Suppressor macrophage treated with lipopolysaccharide for 1 hour (primary cell): ENCODE measurements at regions not wholly inside any gene's neighbourhood (a gene's known extent, or its start where the extent isn't known, plus 50 kb on each side); places are given as distances from the start of the nearest gene placed in this dataset.

Experiments used
- DNase-seq, 3 donors: peaks; one replicate each; pipeline ENCODE4 v3.0.0-alpha.2; 2020 to 2022

DNA sequence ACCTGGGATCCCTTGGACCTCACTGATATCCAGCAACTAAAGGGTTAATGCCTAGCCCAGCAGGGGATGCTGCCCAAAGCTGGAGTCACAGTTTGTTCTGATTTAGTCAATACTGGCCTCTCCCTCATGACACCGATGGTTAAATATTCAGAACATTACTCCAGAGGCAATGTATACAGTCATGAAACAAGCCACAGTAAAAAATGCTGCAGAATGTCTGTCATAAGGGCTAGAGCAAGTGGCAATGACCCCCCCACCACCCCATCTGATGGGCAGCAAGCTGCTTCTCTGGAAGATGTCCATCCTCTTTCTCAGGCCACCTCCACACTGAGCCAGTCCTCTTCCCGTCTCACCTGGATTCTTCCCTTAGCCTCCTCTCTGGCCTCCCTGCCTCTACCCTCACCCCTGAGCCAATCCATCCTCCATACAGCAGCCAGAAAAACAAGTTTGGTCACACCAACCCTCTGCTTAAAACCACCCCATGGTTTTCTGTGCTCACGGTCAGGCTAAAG lies 99.0 kb upstream of the KCNG1 start:
- no peak for DNase-seq

DNA sequence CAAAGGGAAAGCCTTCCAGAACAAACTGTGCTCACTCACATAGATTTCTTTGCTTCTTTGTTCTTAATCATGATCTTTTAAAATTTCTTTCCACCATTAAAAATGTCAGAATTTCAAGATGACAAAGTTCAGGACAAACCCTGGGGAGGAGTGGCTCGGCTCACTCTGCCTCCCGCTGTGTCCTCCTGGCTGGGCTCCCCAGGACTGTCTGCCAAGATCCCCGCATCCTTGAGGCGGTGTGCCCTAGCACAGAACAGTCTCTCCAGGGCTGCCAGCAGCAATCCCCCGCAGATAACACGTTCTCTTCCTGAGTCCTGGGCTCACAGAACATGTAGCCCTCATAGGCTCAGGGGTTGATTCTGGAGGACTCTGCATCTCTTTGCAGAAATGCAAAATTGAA lies 98.4 kb upstream of the KCNG1 start:
- DNase-seq = no peak

GRCh38 chr20:51120868-51121267 lies 98.0 kb upstream of the KCNG1 start:
- no peak for DNase-seq

DNA sequence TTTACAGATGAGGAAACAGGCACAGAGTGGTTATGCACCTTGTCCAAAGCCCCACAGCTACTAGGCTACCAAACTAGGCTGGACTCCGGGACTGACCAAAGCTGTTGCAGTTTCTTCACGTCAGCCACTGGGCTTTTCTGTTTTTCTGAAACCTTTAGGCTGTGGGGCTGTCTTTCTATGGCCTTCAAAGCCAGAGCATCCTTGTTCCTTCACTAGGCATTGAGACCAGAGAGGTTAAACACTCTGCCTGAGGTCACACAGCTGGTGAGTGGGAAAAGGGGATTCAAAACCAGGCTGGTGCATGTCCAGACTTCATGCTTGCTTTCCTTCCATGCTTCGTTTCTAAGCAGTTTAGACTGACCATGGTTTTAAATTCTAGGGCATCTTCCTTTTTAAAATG lies 97.5 kb upstream of the KCNG1 start:
- DNase-seq = no peak

GRCh38 chr20:51119914-51120313 lies 97.0 kb upstream of the KCNG1 start:
- no peak for DNase-seq

DNA sequence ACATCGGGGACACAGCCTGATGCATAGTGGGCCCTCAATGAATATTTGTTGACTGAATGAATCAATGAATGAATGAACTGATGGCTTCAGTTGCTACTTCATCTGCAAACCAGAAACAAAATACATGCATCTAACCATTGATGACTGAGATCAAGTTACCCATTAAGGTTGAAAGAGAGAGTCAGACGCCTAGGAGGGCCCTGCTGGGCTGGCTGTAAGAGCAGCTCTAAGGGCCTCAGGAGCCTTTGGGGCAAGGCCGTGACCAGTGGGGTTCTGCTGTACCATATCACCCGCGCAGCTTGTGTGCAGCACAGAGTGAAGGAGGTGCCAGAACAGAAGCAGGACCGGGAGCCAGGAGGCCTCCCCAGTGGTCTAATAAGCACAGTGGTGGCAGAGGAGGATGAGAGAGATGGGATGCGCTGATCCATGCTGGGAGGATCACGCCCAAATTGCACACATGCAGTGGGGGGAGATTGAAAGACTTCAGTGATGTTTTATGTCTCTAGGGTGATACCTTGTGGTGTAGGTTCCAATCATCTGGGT lies 96.1 kb upstream of the KCNG1 start:
- DNase-seq = no peak

- DNase-seq = no peak
Measured at GRCh38 chr20:51118216-51118615, 95.3 kb upstream of the KCNG1 start.

DNA sequence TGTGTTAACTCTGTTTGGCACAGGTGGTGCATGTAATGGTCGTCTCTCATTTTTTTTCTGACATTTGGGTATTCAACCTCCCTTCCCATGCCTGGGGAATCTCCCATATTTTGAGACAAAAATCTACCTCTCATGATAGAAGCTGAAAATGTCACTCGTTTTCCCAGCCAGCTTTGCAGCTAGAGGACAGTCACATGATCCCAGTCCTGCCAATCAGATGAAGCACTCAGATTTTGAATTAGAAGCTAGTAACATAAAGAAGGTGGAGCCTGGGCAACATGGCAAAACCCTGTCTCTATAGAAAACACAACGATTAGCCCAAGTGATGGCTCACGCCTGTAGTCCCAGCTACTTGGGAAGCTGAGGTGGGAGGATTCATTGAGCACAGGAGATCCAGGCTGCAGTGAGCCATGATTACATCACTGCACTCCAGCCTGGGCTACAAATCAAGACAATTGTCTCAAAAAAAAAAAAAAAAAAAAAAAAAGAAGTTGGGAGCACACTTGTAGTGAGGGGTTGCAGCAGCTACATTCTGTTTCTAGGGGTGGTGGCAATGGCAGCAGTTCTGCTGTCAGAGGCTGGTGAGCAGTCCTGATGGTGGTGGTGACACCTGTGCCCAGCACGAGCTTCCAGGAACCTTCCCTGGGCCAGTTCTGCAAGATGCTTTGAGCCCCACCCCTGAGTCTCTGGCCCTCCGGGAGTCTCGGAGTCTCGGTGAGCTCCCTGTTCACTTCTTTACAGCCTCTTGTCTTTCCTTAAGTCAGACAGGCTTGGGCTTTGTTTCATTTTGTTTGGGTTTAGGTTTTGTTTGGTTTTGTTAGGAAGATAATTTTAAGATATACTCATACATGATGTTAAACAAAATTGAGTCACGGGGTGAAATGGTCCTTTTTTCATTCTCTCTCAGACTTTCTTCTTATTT lies 94.1 kb upstream of the KCNG1 start:
- no peak for DNase-seq

DNA sequence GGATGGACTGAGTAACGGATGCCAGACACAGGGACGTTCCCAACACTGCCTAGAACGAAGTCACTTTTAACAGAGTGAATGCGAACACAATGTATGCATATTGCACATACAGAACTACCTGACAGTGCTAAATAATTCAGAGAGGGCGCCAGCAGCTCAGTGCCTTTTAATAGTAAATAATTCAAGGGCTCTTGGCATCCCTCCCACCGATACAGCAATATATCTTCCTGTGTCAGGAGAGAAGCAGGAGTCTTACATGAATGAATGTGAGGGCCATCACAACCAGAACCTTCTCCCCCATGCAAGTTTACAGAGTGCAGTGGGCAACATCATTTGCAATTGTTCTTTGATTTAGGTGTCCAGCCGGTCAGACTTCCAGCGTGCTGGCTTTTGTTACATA lies 88.4 kb upstream of the KCNG1 start:
- DNase-seq = no peak

DNA sequence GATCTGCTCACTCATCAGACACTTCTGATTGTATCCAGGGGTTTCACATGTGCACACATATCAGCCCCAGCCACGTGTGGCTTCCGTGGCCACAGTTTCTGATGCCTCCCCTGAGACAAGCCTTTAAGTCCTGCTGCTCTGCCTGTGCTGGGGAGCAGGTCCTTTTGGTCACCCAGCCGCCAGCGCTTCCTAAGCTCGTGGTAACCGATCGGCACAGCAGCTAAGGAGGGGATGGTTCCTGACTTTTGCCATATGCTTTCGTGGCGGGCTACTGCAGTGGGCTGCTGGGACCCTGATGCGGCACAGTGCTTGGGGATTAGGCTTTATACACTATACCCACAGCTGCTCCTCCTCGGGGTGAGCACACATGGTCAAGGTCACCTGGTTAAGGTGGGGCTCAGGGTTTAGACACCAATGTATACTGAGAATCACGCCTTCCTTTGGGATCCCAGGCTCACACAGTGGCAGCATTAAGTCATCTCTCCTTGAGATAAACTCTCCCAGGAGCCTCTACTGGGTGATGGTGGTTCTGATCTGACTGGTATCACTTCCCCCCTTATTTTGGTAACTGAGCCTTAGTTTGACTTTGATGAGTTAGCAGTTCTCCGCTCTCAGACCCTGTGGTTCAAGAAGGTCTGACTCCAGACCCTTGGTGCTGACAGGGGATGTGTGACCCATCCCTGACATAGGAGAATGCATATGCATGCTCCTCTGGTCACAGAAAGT lies 85.9 kb upstream of the KCNG1 start:
- no peak for DNase-seq

- no peak for DNase-seq
Measured at GRCh38 chr20:51106011-51106410, 83.1 kb upstream of the KCNG1 start.

GRCh38 chr20:51104960-51105920 lies 82.3 kb upstream of the KCNG1 start:
- no peak for DNase-seq

DNA sequence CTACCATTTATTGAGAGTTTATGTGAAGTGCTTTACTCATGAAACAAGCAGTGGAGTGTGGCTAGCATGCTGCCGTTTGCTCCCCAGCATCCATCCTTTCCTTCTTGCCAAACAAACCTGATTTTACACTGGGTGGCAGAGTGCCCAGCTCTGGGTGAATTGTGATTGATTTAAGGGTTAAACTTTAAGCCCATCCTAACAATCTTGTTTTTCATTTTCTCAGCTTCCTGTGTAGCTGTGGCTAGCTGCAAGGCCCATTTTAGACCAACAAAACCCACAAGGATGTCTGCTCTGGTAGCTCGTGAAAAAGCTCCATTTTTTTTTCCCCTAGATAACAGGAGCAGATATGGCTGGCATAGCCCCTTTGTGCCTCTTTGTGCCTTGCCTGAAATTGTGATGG lies 77.7 kb upstream of the KCNG1 start:
- DNase-seq = no peak

DNA sequence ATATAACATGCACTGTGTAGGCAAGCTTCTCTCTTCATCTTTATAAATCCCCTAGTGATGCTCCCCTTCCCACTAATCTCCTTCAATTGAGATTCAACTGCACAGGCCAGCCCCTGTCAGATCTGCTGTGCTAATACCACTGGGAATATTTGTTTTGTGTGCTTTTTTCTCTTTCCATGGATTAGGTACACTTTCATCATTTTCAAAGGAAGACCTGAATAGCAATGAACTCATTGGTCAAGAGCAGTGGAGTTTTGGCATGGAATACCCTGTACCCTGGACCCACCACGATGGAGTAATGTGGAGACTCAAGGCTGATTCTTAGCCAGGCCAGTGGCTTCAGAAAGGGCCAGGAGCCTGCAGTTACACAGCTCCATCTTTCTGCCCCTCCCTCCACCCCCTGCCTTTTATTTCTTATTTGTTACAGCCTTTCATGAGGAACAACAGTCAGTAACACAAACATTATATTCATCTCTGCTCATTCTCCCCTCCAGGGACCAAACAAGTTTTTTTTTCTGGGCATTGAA lies 75.4 kb upstream of the KCNG1 start:
- no peak for DNase-seq

DNA sequence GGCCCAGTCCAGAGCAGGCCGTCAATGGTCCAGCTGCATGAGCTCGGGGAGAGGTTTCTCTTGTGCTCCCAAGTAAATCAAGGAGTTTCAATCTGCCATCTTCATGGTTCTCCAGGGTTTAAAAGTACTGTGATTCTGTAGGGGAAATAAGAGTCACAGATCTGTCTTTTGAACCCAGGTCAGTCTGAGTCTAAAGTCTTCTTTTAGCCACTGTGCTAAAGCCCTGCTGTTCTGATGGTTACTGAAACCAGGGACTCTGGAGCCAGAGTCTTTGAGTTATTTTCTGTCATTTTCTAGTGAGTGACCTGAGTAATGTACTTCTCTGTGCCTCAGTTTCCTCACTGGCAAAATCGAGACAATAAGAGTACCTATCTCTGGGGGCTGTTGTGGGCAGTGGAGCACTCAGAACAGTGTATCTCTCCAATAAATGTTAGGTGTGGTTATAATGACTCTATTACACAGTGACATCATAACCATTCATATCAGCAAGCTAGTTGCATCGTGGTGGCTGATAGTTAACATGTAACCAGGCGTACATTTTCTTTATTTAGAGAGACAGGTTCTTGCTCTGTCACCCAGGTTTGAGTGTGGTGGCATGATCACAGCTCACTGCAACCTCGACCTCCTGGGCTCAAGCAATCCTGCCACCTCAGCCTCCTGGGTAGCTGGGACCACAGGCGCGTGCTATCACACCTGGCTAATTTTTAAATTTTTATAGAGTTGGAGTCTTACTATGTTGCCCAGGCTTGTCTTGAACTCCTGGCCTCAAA lies 74.6 kb upstream of the KCNG1 start:
- no peak for DNase-seq

DNA sequence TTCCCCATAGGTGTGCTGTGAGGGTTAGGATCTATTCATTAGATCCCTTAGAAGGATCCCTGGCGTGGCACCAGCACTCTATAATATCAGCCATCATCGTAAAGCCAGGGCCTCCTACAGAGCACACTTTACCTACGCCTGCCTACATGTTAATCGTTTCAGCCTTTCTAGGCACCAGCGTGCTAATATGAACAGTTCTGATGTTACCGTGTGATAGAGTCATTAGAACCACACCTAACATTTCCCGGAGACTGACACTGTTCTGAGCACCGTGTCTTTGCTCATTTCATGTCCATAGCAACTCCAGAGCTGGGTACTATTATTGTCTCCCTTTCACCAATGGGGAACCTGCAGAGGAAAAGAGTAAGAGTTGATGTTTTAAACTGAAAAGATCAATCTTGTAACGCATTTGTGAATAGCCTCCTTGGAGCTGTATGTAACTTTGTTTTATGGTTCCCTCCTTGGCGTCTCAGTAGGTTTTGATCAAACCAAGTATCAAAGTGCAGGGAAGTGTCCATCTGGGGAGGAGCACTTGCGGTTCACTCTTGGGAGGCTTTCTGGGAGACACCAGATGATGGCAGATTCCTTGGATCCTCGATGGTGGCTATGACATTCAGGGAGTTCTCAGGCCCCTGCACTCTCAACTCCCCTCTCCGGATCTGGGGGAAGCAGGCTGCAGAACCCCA lies 73.8 kb upstream of the KCNG1 start:
- no peak for DNase-seq

GRCh38 chr20:51095633-51096521 lies 73.0 kb upstream of the KCNG1 start:
- DNase-seq = no peak

- DNase-seq = no peak
Measured at GRCh38 chr20:51094221-51094620, 71.3 kb upstream of the KCNG1 start.

DNA sequence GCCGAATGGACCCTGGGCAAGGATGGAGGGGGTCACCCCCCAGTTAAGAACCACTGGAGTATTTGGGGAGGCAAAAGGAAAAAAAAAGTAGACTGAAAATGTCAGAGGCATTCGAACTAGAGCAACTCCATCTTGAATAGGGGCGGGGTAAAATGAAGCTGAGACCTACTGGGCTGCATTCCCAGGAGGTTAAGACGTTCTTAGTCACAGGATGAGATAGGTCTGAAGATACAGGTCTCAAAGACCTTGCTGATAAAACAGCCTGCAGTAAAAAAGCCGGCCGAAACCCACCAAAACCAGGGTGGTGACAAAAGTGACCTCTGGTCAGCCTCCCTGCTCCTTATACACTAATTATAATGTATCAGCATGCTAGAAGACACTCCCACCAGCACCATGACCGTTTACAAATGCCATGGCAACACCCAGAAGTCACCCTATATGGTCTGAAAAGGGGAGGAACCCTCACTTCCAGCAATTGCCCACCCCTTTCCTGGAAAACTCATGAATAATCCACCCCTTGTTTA lies 70.4 kb upstream of the KCNG1 start:
- no peak for DNase-seq

DNA sequence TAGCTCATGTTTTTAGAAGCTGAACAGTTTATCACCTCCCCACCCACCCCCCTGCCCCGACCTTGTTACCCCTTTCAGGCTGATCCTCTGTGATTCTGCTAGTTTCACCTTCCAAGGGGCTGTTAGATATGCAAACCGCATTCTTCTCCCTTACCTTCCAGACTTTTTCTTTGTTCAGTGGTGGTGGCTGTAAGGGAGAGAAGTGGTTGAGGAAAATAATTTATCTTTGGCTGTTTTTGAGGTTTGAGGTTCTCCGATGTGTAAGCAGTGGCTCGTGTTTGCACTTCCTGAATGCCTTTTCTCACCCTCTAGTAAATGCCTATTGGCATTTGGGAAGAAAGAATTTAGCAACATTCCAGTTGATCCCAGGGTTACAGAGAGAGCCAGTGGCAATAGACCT lies 69.4 kb upstream of the KCNG1 start:
- no peak for DNase-seq
